PC-9 (cell line): ENCODE measurements at regions not wholly inside any gene's neighbourhood (a gene's known extent, or its start where the extent isn't known, plus 50 kb on each side); places are given as distances from the start of the nearest gene placed in this dataset.

Source experiments
- BruUV-seq: library from RNA; stranded (reverse); fragments of 400-500 nt; replicated peaks from 2 replicates; lab custom pipeline; 2021; lab: Mats Ljungman, UMichigan
- CTCF ChIA-PET: fragments of 300-600 bp; sonication (Branson Sonifier 250); formaldehyde crosslinking; loops from one replicate; lab custom pipeline; 2022; ENCODE audit warnings: antibody characterized with exemption; lab: Charles Lee
- POLR2A ChIA-PET: fragments of 300-600 bp; sonication (Branson Sonifier 250); formaldehyde crosslinking; loops from one replicate; lab custom pipeline; 2022; ENCODE audit warnings: antibody characterized with exemption; ENCODE audit not compliant: unreplicated experiment; lab: Charles Lee
- DNase-seq, 2 experiments: peaks; one replicate each; pipeline versions ENCODE4 v3.0.0 to v3.0.0-alpha.2; 2015 to 2022; ENCODE audit warnings: mixed read lengths in 1 of 2
- H2AFZ ChIP-seq: fragments of 200-600 bp; sonication (generic); 2 replicates; pipeline ENCODE4 v1.8.1; 2017; ENCODE audit warnings: antibody characterized with exemption
- H3F3A ChIP-seq: fragments of 200-600 bp; sonication (generic); 2 replicates; pipeline ENCODE4 v1.8.1; 2017; ENCODE audit warnings: antibody characterized with exemption, mild to moderate bottlenecking, low read depth; ENCODE audit not compliant: insufficient read depth
- H3K27ac ChIP-seq: fragments of 200-600 bp; sonication (generic); 2 replicates; pipeline ENCODE4 v1.6.1; 2016; ENCODE audit warnings: mixed run types
- H3K27me3 ChIP-seq: fragments of 200-600 bp; sonication (generic); 2 replicates; pipeline ENCODE4 v1.6.1; 2016; ENCODE audit warnings: low read depth, mixed run types; ENCODE audit not compliant: insufficient read depth
- H3K36me3 ChIP-seq: fragments of 200-600 bp; sonication (generic); 2 replicates; pipeline ENCODE4 v1.6.1; 2016; ENCODE audit warnings: low read depth, mixed run types
- H3K4me1 ChIP-seq: fragments of 200-600 bp; sonication (generic); replicated peaks from 2 replicates; pipeline ENCODE4 v1.6.1; 2016; ENCODE audit warnings: mixed run types; ENCODE audit not compliant: insufficient read depth
- H3K4me2 ChIP-seq: fragments of 200-600 bp; sonication (generic); 2 replicates; pipeline ENCODE4 v1.6.1; 2017; ENCODE audit warnings: mixed run types
- H3K4me3 ChIP-seq: fragments of 200-600 bp; sonication (generic); 2 replicates; pipeline ENCODE4 v1.6.1; 2016; ENCODE audit warnings: mixed run types
- H3K79me2 ChIP-seq: fragments of 200-600 bp; sonication (generic); 2 replicates; pipeline ENCODE4 v1.6.1; 2017; ENCODE audit warnings: low read depth, mixed run types
- H3K9me2 ChIP-seq: fragments of 200-600 bp; sonication (generic); 2 replicates; pipeline ENCODE4 v1.8.1; 2017; ENCODE audit warnings: mild to moderate bottlenecking; ENCODE audit not compliant: insufficient read depth
- H3K9me3 ChIP-seq: fragments of 200-600 bp; sonication (generic); 2 replicates; pipeline ENCODE4 v1.8.1; 2016; ENCODE audit warnings: low read depth; ENCODE audit not compliant: insufficient read depth
- H4K20me1 ChIP-seq: fragments of 200-600 bp; sonication (generic); 2 replicates; pipeline ENCODE4 v1.8.1; 2017; ENCODE audit not compliant: insufficient read depth
- CTCF ChIP-seq: fragments of 200-600 bp; sonication (generic); conservative IDR thresholded peaks from 2 replicates; pipeline ENCODE4 v1.6.1; 2017; ENCODE audit warnings: mixed run types, antibody characterized with exemption, mild to moderate bottlenecking, moderate library complexity
- EZH2 ChIP-seq: fragments of 200-600 bp; sonication (generic); IDR thresholded peaks from 2 replicates; pipeline ENCODE4 v1.8.0; 2017; ENCODE audit warnings: antibody characterized with exemption, low read depth
- intact Hi-C: fragments of 100-400 bp; cut with micrococcal nuclease; formaldehyde crosslinking; loops from one replicate; pipeline ENCODE4 v1.10.0; 2022; ENCODE audit not compliant: unreplicated experiment

GRCh38 chr12:84165998-84166571 lies 746.5 kb downstream of the SLC6A15 start:
- BruUV-seq: no TSS peak
- Histone ChIP-seq H3K79me2 (no peaks in the 10 kb centered on the region), H3K9me3 (no peaks in the 10 kb centered on the region), H3K4me1 (no peaks in the 10 kb centered on the region), H3K27me3 (no peaks in the 10 kb centered on the region), H3K27ac (no peak overlapping the region), H3K4me2 (no peak overlapping the region), H4K20me1 (no peaks in the 10 kb centered on the region), H3K9me2 (no peaks in the 10 kb centered on the region), H2AFZ (no peak overlapping the region), H3K4me3 (no peak overlapping the region), H3F3A (no peaks in the 10 kb centered on the region), H3K36me3 (no peaks in the 10 kb centered on the region)
- no peak for TF ChIP-seq EZH2
- TF ChIP-seq CTCF: no peak
- intact Hi-C loops: no loop called here
- CTCF ChIA-PET: no interaction called here
- POLR2A ChIA-PET: no interaction called here
- no peak for DNase-seq

GRCh38 chr12:84161296-84161695 lies 751.3 kb downstream of the SLC6A15 start:
- Histone ChIP-seq H3K79me2 (no peaks in the 10 kb centered on the region), H3K4me2 (no peak overlapping the region), H3K9me2 (no peaks in the 10 kb centered on the region), H3K27ac (no peak overlapping the region), H4K20me1 (no peaks in the 10 kb centered on the region), H3K4me3 (no peak overlapping the region), H2AFZ (no peak overlapping the region), H3K9me3 (no peaks in the 10 kb centered on the region), H3F3A (no peaks in the 10 kb centered on the region), H3K4me1 (no peaks in the 10 kb centered on the region), H3K27me3 (no peaks in the 10 kb centered on the region), H3K36me3 (no peaks in the 10 kb centered on the region)
- no TSS peak for BruUV-seq
- intact Hi-C loops: no loop called here
- DNase-seq: no peak
- no peak for TF ChIP-seq CTCF
- TF ChIP-seq EZH2: no peak
- ChIA-PET POLR2A (interaction anchor here (0.6 kb wide), 1 partner anchor 37 kb away, joined by 4 read pairs; no protein-coding TSS in a partner anchor), CTCF (no interaction called here)

GRCh38 chr12:84159260-84159659 lies 753.3 kb downstream of the SLC6A15 start:
- no peaks in the 10 kb centered on the region for H3F3A ChIP-seq
- H4K20me1 ChIP-seq: no peaks in the 10 kb centered on the region
- no peaks in the 10 kb centered on the region for H3K4me1 ChIP-seq
- DNase-seq: no peak
- H3K27me3 ChIP-seq: no peaks in the 10 kb centered on the region
- BruUV-seq: no TSS peak
- intact Hi-C loops: no loop called here
- H3K9me2 ChIP-seq: no peaks in the 10 kb centered on the region
- no peak overlapping the region for H3K27ac ChIP-seq
- TF ChIP-seq CTCF: no peak
- TF ChIP-seq EZH2: no peak
- H2AFZ ChIP-seq: no peak overlapping the region
- POLR2A ChIA-PET: no interaction called here
- H3K4me2 ChIP-seq: no peak overlapping the region
- no peaks in the 10 kb centered on the region for H3K9me3 ChIP-seq
- no peak overlapping the region for H3K4me3 ChIP-seq
- H3K36me3 ChIP-seq: no peaks in the 10 kb centered on the region
- CTCF ChIA-PET: no interaction called here
- H3K79me2 ChIP-seq: no peaks in the 10 kb centered on the region
